ENCODE measurements at regions not wholly inside any gene's neighbourhood (a gene's known extent, or its start where the extent isn't known, plus 50 kb on each side); places are given as distances from the start of the nearest gene placed in this dataset.

DNA sequence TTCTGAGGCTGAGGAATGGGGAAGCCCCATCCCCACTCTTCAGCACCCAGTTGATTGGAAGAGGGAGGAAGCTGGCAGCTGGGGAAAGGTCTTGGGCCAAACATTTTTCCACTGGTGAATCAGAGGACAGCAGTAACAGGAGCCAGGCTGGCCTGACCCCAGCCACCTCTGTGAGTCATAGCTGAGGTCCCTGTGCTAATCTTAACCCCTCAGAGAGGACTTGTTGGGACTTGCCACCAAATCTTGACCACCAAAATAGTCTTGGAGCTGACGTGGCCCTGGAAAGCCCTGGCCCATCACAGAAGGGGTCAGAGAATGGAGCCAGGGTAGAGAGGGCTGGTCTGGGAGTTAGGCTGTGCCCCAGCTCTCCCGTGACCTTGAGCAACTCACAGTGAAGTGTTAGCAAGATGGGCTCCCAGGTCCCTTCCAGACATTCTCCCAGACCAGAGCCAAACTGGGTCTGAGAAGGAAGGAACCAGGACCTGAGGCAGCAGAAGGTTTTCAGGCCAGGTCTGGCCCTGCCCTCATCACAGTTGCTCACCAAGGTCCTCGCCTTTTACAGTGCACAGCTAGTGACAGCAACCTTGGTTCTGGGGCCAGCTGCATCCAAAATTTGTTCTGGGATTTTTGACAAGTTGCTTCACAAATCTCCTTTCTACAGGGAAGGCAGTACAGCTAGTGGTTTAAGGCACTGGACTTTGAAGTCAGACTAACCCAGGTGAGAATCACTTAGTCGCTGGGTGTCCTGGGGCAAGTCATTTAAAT lies 266.6 kb downstream of the CYP26B1 start:
- Mint-ChIP-seq H3K27me3 (no peaks in the 10 kb centered on the region), H3K27ac (no peak overlapping the region), H3K4me1 (no peaks in the 10 kb centered on the region), H3K36me3 (no peaks in the 10 kb centered on the region), H3K4me3 (no peak overlapping the region), H3K9me3 (no peaks in the 10 kb centered on the region)
- POLR2A ChIA-PET: no interaction called here
- DNase-seq: no peak
- ATAC-seq (ENCODE audit: low read depth): no peak

- Mint-ChIP-seq H3K4me1 (no peaks in the 10 kb centered on the region), H3K27me3 (no peaks in the 10 kb centered on the region), H3K9me3 (no peaks in the 10 kb centered on the region), H3K4me3 (no peak overlapping the region), H3K27ac (no peak overlapping the region), H3K36me3 (no peaks in the 10 kb centered on the region)
- no peak for DNase-seq
- POLR2A ChIA-PET: no interaction called here
- ATAC-seq (ENCODE audit: low read depth): no peak
These were observed 267.4 kb downstream of the CYP26B1 start for GRCh38 chr2:71880287-71880686.

DNA sequence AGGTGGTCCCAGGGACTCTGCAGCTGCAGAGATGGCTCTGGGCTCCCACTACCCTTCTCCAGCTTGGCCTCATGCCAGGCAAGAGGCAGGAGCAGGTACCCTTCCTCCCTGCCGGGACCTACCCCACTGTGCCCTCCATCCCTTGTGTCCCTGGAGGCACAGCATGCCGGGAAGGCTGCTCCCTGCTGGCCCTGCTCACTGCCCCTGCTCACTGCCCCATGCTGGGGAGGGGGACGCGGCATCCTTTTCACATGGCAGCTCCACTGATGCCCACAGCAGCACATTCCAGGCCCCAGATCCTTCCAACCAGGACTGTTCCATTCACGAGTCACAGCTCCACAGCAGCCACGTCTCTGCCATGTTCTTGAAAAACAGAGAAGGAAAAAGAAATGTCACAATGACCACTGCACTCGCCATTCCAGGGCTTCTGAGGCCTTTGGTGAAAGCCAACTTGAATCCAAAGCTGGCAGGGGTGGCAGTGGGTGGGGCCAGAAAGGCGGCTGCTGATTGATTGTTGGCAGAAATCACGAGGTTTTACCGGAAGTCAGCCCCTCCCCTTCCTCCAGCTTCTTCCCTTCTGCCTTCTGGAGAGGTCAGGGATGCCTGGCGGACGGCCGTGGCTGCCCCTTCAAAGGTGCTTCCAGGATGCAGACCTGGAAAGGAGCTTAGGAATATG lies 268.0 kb downstream of the CYP26B1 start:
- Mint-ChIP-seq H3K4me1 (no peaks in the 10 kb centered on the region), H3K27me3 (peaks cover 1% of the 10 kb centered on the region), H3K36me3 (no peaks in the 10 kb centered on the region), H3K27ac (no peak overlapping the region), H3K9me3 (no peaks in the 10 kb centered on the region), H3K4me3 (no peak overlapping the region)
- DNase-seq: no peak
- POLR2A ChIA-PET: no interaction called here
- no peak for ATAC-seq (ENCODE audit: low read depth)

DNA sequence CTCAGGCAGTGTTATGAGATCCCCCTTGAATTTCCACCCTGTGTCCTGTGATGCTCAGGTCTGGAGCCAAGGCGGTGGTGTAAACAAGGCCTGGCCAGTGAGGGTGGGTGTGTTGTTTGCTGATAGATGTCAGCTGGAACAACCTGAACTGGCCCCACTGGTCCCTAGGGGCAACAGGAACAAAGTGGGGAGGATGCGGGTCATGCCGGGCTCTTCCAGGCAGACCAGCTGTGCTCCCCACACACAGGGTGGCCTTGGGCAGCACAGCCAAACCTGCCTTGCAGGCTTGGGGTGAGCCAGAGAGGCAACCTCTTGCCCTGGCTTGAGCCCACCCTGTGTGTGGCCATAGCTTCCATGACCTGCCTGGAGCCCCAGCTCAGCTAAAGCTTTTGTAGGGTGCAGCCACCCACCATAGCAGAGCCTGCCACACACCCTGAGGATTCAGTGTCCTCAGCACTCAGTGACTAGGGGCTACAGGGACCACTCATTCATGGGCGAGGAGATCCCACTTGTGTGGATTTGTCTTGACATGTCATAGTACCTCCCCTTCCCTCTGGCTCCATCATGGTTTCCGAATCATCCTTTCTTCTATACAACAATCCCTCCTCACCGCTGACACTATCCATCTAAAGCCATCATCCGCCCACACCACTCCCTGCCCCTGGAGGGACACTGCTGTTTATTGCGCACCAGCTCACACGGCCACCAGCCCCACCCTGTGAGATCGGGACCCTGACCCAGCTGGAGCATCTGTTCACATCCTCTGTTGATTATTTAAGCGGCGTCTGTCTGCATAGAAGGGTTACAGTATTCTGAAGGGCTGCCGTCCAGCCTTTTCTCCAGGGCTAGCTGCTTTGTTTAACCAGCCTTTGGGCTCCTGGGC lies 268.8 kb downstream of the CYP26B1 start:
- no peaks in the 10 kb centered on the region for H3K36me3 Mint-ChIP-seq
- DNase-seq (no peak), ATAC-seq (ENCODE audit: low read depth) (no peak)
- no peak overlapping the region for H3K27ac Mint-ChIP-seq
- no peaks in the 10 kb centered on the region for H3K4me1 Mint-ChIP-seq
- peaks cover 3% of the 10 kb centered on the region for H3K27me3 Mint-ChIP-seq
- H3K9me3 Mint-ChIP-seq: no peaks in the 10 kb centered on the region
- H3K4me3 Mint-ChIP-seq: no peak overlapping the region
- POLR2A ChIA-PET: no interaction called here

- peaks cover 3% of the 10 kb centered on the region for H3K27me3 Mint-ChIP-seq
- POLR2A ChIA-PET: no interaction called here
- DNase-seq (no peak), ATAC-seq (ENCODE audit: low read depth) (no peak)
- H3K4me3 Mint-ChIP-seq: no peak overlapping the region
- H3K4me1 Mint-ChIP-seq: no peaks in the 10 kb centered on the region
- H3K27ac Mint-ChIP-seq: no peak overlapping the region
- H3K36me3 Mint-ChIP-seq: no peaks in the 10 kb centered on the region
- H3K9me3 Mint-ChIP-seq: no peaks in the 10 kb centered on the region
These were observed 270.0 kb downstream of the CYP26B1 start for GRCh38 chr2:71877636-71878035.

GRCh38 chr2:71876542-71877451 lies 270.9 kb downstream of the CYP26B1 start:
- no peaks in the 10 kb centered on the region for H3K36me3 Mint-ChIP-seq
- ATAC-seq (ENCODE audit: low read depth) (no peak), DNase-seq (no peak)
- H3K27me3 Mint-ChIP-seq: peaks cover 3% of the 10 kb centered on the region
- no peak overlapping the region for H3K4me3 Mint-ChIP-seq
- no peaks in the 10 kb centered on the region for H3K4me1 Mint-ChIP-seq
- no peak overlapping the region for H3K27ac Mint-ChIP-seq
- no peaks in the 10 kb centered on the region for H3K9me3 Mint-ChIP-seq
- POLR2A ChIA-PET: no interaction called here

DNA sequence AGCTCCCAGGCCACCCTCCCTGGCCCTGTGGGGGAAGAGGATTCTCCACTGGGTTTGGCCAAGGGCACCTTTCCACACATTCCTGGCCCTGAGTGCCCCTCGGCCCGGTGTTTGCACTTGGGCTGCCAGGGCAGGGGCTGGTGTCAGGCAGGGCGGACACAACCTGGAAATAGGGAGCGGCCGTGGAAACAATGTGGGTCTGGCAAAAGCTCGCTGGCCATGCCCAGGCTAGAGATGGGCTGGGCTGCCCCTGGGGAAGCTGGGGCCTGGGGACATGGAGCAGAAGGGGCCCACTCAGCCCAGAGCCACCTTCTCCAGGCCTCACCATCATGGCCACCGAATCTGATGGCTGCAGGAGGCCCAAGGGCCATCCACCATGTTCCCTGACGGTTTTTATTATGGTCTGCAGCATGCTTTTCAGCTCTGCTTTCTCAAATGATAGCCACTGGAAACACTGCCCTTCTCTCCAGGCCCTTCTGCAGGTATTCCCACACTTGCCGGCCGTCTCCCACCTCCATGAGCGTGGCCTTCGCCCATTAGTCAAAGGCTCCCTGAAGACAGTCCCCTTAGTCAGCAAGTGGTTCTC lies 275.1 kb downstream of the CYP26B1 start:
- POLR2A ChIA-PET: no interaction called here
- Mint-ChIP-seq H3K4me1 (no peaks in the 10 kb centered on the region), H3K36me3 (no peaks in the 10 kb centered on the region), H3K27me3 (peaks cover 7% of the 10 kb centered on the region), H3K27ac (no peak overlapping the region), H3K9me3 (no peaks in the 10 kb centered on the region), H3K4me3 (no peak overlapping the region)
- ATAC-seq (ENCODE audit: low read depth): no peak
- DNase-seq: no peak

GRCh38 chr2:71865391-71865965 lies 282.2 kb downstream of the CYP26B1 start:
- POLR2A ChIA-PET: no interaction called here
- H3K27ac Mint-ChIP-seq: no peak overlapping the region

GRCh38 chr2:71864085-71864484 lies 283.6 kb downstream of the CYP26B1 start:
- Mint-ChIP-seq H3K36me3 (no peaks in the 10 kb centered on the region), H3K4me3 (no peak overlapping the region), H3K27me3 (peaks cover 7% of the 10 kb centered on the region), H3K9me3 (no peaks in the 10 kb centered on the region), H3K27ac (no peak overlapping the region), H3K4me1 (no peaks in the 10 kb centered on the region)
- POLR2A ChIA-PET: no interaction called here
- no peak for DNase-seq
- no peak for ATAC-seq (ENCODE audit: low read depth)

More at GRCh38 chr2:71865391-71865965, 282.2 kb downstream of the CYP26B1 start:
- ATAC-seq (ENCODE audit: low read depth) (no peak), DNase-seq (no peak)
- Mint-ChIP-seq H3K4me1 (no peaks in the 10 kb centered on the region), H3K27me3 (peaks cover 7% of the 10 kb centered on the region), H3K4me3 (no peak overlapping the region), H3K36me3 (no peaks in the 10 kb centered on the region), H3K9me3 (no peaks in the 10 kb centered on the region)

DNA sequence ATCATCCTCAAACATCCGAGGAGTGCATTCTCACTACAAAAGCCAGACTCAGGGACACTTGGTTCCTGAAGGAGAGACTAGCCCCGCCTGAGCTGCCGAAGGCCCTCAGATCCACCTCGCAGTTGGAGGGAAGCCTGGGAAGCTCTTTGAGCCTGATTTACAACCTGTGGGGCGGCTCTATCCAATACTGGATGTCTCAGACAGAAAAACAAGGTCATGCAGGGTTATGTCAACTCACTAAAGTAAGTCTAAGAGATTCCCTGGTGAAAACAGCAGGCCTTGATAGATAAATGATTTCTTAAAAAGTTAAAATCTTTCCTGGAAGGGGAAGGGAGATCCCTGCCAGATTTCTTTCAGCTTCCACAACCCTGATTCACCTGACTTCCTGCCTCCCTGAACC lies 284.3 kb downstream of the CYP26B1 start:
- no peaks in the 10 kb centered on the region for H3K4me1 Mint-ChIP-seq
- H3K27ac Mint-ChIP-seq: no peak overlapping the region
- H3K4me3 Mint-ChIP-seq: no peak overlapping the region
- DNase-seq (no peak), ATAC-seq (ENCODE audit: low read depth) (no peak)
- no peaks in the 10 kb centered on the region for H3K9me3 Mint-ChIP-seq
- H3K27me3 Mint-ChIP-seq: peaks cover 6% of the 10 kb centered on the region
- no peaks in the 10 kb centered on the region for H3K36me3 Mint-ChIP-seq
- POLR2A ChIA-PET: no interaction called here

DNA sequence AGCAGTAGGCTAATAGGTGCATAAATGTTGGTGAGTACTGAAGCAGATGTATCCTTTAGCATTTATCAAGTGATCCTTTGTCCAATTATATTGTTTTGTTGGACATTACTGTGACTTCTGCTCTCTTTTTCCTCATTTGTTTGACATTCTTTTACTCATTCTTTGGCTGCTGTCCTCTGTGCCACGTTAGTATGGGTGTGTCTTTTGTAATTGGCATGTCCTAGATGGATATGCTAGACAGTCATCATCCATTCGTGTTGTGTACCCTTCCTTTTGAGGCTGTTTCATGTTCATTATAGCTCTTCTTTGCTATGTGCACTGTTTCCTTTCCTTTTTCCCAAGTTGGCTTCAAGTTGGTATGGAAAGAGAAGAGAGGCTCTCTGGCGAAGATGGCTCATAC lies 284.7 kb downstream of the CYP26B1 start:
- Mint-ChIP-seq H3K9me3 (no peaks in the 10 kb centered on the region), H3K27me3 (peaks cover 4% of the 10 kb centered on the region), H3K27ac (no peak overlapping the region), H3K4me3 (no peak overlapping the region), H3K4me1 (no peaks in the 10 kb centered on the region), H3K36me3 (no peaks in the 10 kb centered on the region)
- POLR2A ChIA-PET: no interaction called here
- no peak for DNase-seq
- no peak for ATAC-seq (ENCODE audit: low read depth)

Measured in activated naive CD8-positive, alpha-beta T cell treated with anti-CD3 and anti-CD28 coated beads, Interleukin-2, amount 10 ng/mL, durations not matched to agents 7 days and 5 days (primary cell).